AML-193 (cell line): ENCODE measurements at regions not wholly inside any gene's neighbourhood (a gene's known extent, or its start where the extent isn't known, plus 50 kb on each side); places are given as distances from the start of the nearest gene placed in this dataset.

Experiments used
- DNase-seq, 2 experiments: peaks; one replicate each; lab custom pipeline; 2025; lab: John Stamatoyannopoulos, UW

DNA sequence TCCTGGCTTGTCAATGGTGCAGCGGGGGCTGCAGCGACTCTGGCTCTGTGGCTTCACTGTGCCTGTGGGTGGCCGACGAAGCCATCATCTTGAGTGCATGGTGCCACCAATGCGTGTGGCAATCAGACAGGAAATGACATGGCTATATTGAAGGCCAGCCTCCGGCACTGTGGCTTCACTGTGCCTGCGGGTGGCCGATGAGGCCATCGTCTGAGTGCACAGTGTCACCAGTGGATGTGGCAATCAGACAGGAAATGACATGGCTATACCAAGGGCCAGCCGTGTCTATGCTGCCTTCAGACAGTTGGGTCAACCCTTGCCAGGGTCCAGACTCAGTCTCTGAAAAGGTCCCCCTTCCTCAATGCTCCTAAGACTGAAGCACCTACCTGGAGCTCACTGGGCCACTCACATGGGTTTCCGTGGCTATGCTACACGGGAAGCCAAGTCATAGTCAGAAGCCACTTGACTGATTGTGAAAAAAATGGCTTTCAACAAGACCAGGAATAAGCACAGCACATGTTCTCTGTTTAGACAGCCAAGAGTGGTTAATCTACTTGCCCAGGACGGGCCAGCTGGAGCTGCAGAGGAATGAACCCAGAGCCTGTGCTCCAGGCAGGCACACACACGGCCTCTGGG, 67.5 kb upstream of the S1PR3 start:
- peak; percentile 92 to 95 for DNase-seq

DNA sequence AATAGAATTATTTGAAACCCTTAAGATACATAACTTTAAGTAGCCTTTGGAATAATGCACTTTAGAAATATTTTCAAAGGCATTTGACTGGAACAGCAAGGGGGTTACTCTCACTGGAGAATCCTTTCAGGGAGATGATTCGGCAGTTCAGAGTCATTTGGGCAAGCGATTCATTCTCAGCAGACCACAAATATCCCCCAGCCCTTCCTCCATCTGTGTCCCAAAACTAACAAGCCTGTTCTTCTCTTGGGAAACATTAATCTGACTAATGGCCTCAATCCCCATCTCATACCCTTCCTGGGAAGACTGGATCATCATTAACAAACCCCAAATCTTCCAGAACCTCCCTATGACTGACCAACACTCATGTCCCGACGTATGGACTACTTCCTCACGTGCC, 65.8 kb upstream of the S1PR3 start:
- no peak for DNase-seq

DNA sequence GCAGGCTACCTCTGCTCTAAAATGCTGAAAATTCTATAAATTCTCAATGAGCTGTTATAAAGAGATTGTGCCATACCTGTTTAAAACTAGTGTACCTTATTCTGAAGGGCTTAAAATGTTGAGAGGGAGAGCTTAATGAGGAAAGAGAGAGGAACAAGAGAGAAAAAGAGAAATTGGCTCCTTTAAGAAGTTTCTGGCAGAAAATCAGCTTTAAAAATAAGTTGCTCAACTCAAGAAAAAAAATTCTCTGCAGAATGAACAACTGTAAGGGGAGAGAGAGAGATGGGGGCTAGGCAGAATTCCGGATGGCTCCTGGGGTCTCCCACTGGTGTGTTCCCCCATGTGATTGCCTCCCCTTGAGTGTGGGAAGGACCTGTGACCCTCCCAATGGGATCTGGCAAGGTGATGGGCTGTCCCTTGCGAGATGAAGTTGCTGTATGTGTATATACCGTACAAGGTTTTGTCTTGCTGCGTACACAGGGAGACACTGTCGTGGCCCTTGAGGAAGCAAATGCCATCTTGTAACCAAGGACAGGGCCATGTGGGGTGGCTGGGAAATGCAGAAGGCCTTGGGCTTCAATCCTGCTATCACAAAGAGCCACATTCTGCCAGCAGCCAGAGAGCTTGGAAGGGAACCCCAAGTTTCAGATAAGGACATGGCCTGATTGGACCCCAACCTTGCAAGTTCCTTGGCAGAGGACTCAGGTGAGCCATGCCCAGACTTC, 64.3 kb upstream of the S1PR3 start:
- peak; percentile 30 to 54 for DNase-seq

GRCh38 chr9:88927510-88927909, 63.8 kb upstream of the S1PR3 start:
- peak; percentile 52 to 70 for DNase-seq

GRCh38 chr9:88930716-88931115, 60.6 kb upstream of the S1PR3 start:
- DNase-seq: no peak

DNA sequence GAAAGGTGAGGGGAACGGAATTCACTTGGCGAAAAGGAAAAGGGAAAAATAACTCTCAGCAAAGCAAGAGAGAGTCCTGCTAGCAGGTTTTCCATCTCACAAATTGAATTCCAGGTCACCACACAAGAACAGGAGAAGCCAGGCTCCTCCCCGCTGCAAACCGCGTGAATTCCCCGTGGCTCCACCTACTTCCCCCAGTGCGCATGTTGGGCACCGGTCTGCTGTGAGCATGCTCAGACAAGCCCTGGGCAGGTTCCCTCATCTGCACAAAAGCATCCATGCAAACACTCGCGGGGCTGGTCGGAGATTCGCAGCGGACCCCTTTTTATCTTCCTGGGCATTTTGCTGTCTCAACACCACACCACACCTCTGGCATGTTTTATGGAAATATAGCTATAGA, 58.5 kb upstream of the S1PR3 start:
- no peak for DNase-seq

- DNase-seq: no peak
Observed at GRCh38 chr9:88933607-88934379, 57.5 kb upstream of the S1PR3 start.

DNA sequence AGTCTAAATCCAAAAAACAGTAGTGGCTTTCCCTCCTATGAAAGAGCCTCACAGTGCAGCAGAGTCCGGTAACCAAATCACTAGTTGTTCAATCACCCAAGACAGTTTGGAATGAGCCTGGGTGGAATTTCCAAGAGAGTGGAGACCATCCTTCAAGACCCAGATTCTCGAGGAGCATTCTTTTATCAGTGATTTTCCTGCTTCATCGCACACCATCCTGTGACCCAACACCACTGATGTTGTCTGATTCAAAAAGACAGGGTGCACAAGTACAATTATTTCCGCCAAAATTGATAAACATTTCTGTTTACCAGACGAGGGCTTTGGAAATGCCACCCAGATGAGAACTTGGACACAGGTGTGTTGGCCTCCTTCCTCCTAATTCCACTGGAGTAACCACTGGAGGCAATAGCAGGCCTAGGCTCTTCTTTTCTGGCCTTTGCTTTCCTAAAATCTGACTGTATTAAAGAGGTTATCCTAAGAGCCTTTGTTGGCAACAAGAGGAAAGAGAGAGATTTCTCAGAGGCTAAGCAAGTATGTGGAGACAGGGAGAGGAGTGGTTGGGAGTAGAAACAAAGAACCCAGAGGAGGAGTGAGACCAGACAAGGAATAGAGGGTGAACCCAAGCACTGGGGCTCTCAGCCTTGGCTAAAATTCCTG, 56.3 kb upstream of the S1PR3 start:
- no peak for DNase-seq

DNA sequence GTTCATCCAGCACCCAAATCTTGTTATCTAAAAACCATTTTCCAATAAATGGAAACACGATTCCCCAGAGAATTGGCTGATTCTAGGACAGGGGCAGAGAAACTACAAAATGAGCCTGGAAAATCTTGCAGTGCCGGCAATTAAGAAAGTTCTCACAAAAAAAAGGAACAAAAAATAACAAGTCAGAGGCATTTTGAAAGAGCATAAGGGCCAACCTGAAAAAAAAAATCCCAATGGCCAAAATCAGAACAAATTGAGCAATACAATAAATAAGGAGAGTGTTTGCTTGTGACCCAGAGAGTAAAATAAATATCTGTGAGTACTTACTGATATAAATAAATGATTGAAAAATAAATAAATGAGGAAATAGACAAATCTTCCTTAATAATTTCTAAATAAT, 55.1 kb upstream of the S1PR3 start:
- peak in 1 of 2 experiments; percentile 3 for DNase-seq

DNA sequence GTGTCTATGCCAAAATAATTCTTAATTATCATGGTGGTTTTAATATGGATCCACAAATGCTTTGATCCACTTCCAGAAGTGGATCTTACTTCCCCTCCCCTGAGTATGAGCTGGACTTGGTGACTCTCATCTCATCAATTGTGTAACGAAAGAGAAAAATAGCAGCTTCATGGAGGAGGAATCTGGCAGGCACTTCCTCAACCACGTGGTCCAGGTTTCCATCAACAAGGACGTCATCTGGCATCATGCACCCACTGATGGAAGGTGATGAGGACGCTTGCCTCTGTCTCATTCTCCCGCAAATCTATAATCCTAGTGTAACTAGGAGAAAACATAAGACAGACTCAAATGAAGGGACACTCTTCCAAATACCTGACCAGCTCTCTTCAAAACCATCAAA, 54.6 kb upstream of the S1PR3 start:
- no peak for DNase-seq

- DNase-seq: no peak
Observed at GRCh38 chr9:88937248-88937647, 54.0 kb upstream of the S1PR3 start.

- DNase-seq: no peak
Observed at GRCh38 chr9:88938189-88938588, 53.1 kb upstream of the S1PR3 start.
